HL-60 (cell line): ENCODE measurements at regions not wholly inside any gene's neighbourhood (a gene's known extent, or its start where the extent isn't known, plus 50 kb on each side); places are given as distances from the start of the nearest gene placed in this dataset.

Experiments used
- DNase-seq, 2 experiments: peaks; one replicate each; pipeline ENCODE4 v3.0.0-alpha.2; 2010 to 2020; ENCODE audit warnings: low read depth in 1 of 2, low spot score in 1 of 2
- H3K27ac ChIP-seq: fragments of 250-450 bp; sonication (Bioruptor Pico); replicated peaks from 2 replicates; pipeline ENCODE4 v1.5.1; 2020; ENCODE audit warnings: mild to moderate bottlenecking, moderate library complexity
- H3K27me3 ChIP-seq: fragments of 250-450 bp; sonication (Bioruptor Pico); 2 replicates; pipeline ENCODE4 v1.5.1; 2021; ENCODE audit warnings: mild to moderate bottlenecking, moderate library complexity; ENCODE audit not compliant: insufficient read depth, poor library complexity, severe bottlenecking
- H3K4me3 ChIP-seq: replicated peaks from 2 replicates; pipeline ENCODE4 v1.5.1; 2011; ENCODE audit warnings: mild to moderate bottlenecking, control low read depth, low read length; ENCODE audit not compliant: insufficient read depth
- CTCF ChIP-seq: IDR thresholded peaks from one replicate; pipeline ENCODE4 v1.5.1; 2011; ENCODE audit warnings: low read length, control low read depth, inconsistent platforms; ENCODE audit not compliant: insufficient read depth
- GABPA ChIP-seq: IDR thresholded peaks from 2 replicates; pipeline ENCODE4 v1.6.1; 2012; ENCODE audit warnings: low read depth
- POLR2AphosphoS5 ChIP-seq: IDR thresholded peaks from 2 replicates; pipeline ENCODE4 v1.6.1; 2012; ENCODE audit warnings: low read depth
- REST ChIP-seq: IDR thresholded peaks from 2 replicates; pipeline ENCODE4 v1.6.1; 2012; ENCODE audit warnings: low read depth; ENCODE audit not compliant: insufficient replicate concordance
- SPI1 ChIP-seq: IDR thresholded peaks from 2 replicates; pipeline ENCODE4 v1.6.1; 2012; ENCODE audit warnings: low read depth, mild to moderate bottlenecking, borderline replicate concordance

DNA sequence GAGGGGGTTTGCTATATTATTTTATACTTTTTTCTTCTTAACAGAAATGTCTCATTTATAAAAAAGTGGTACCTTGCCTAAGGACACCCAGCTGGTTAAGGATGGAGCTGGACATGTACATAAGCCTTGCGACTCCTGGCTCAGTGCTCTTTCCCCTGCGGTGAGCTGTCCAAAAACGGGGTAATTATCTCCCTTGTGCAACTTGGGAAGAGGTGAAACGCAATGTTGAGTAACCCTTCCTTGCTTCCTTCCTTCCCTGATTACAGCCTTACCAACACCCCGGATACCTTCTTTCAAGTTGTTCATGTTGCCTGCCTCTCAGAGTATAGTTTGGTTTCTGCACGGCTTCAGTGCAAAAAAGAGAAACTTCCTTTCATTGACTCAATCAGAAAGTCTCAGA lies 94.1 kb upstream of the XYLT1 start:
- TF ChIP-seq GABPA (no peak), POLR2AphosphoS5 (no peak), REST (no peak), CTCF (no peak), SPI1 (no peak)
- Histone ChIP-seq H3K27me3 (no peaks in the 10 kb centered on the region), H3K27ac (no peak overlapping the region), H3K4me3 (no peak overlapping the region)
- no peak for DNase-seq

DNA sequence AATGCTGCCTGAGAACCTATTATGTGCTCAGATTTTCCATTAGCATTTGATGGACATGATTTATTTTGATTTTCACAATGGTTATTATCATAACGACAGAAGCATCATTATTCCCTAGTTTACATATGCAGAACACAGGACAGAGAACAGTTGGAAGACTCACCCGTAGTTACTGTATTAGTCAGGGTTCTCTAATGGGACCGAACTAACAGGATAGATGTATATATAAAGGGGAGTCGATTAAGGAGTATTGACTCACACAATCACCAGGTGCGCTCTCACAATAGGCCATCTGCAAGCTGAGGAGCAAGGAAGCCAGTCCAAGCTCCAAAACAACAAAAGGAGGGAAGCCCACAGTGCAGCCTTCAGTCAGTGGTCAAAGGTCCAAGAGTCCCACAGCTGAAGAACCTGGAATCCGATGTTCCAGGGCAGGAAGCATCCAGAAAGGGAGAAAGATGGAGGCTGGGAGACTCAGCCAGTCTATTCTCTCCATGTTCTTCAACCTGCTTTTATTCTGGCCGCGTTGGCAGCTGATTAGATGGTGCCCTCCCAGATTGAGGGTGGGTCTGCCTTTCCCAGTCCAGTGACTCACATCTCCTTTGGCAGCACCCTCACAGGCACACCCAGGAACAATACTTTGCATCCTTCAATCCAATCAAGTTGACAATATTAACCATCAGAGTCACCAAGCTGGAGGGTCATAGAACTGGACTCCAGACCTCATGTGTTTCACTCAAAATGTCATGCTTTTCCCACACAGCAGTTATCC lies 92.7 kb upstream of the XYLT1 start:
- H3K4me3 ChIP-seq: no peak overlapping the region
- H3K27me3 ChIP-seq: no peaks in the 10 kb centered on the region
- TF ChIP-seq REST: no peak
- TF ChIP-seq SPI1: no peak
- TF ChIP-seq CTCF: no peak
- TF ChIP-seq GABPA: no peak
- no peak for TF ChIP-seq POLR2AphosphoS5
- no peak overlapping the region for H3K27ac ChIP-seq
- DNase-seq: no peak

DNA sequence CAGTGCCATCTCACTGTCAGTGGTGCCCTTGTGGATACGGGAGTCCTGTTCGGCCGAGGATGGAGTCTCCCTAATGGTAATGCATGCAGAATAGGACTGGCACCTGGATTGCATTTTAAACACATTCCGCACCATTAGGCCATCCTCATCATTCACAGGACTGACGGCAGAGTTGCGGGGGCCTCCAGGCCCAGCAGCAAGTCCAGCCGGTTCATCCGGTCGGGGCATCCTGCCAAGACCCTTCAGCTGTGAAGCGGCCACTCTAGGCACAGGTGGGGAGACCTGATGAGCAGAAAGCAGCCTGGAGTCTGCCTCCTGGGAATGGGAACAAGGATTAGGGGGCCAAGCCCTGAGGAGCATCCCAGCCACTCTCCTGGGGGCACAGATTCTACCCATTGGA lies 90.3 kb upstream of the XYLT1 start:
- Histone ChIP-seq H3K27me3 (no peaks in the 10 kb centered on the region), H3K4me3 (no peak overlapping the region), H3K27ac (no peak overlapping the region)
- no peak for DNase-seq
- no peak for TF ChIP-seq CTCF
- TF ChIP-seq REST: no peak
- no peak for TF ChIP-seq SPI1
- no peak for TF ChIP-seq POLR2AphosphoS5
- no peak for TF ChIP-seq GABPA
